NOMO-1 treated with dmso at 0.1 percent for 144 hours (cell line): ENCODE measurements at regions not wholly inside any gene's neighbourhood (a gene's known extent, or its start where the extent isn't known, plus 50 kb on each side); places are given as distances from the start of the nearest gene placed in this dataset.

Experiments used
- DNase-seq: peaks from one replicate; lab custom pipeline; 2025; ENCODE audit not compliant: unreplicated experiment; lab: John Stamatoyannopoulos, UW

GRCh38 chr6:139825935-139826374 lies 451.5 kb upstream of the CITED2 start:
- no peak for DNase-seq

GRCh38 chr6:139824864-139825263 lies 450.4 kb upstream of the CITED2 start:
- DNase-seq = no peak

- DNase-seq = no peak
Measured at GRCh38 chr6:139823808-139824126, 449.3 kb upstream of the CITED2 start.

GRCh38 chr6:139823099-139823807 lies 448.8 kb upstream of the CITED2 start:
- no peak for DNase-seq

- DNase-seq = no peak
Measured at GRCh38 chr6:139821676-139822223, 447.3 kb upstream of the CITED2 start.

GRCh38 chr6:139820210-139820609 lies 445.8 kb upstream of the CITED2 start:
- no peak for DNase-seq

GRCh38 chr6:139819776-139820175 lies 445.3 kb upstream of the CITED2 start:
- DNase-seq = no peak

- no peak for DNase-seq
Measured at GRCh38 chr6:139812939-139813338, 438.5 kb upstream of the CITED2 start.

- DNase-seq = no peak
Measured at GRCh38 chr6:139801571-139802321, 427.3 kb upstream of the CITED2 start.

- no peak for DNase-seq
Measured at GRCh38 chr6:139800837-139801236, 426.4 kb upstream of the CITED2 start.

GRCh38 chr6:139790527-139790926 lies 416.1 kb upstream of the CITED2 start:
- no peak for DNase-seq

- no peak for DNase-seq
Measured at GRCh38 chr6:139784222-139784769, 409.8 kb upstream of the CITED2 start.

- DNase-seq = no peak
Measured at GRCh38 chr6:139779988-139780774, 405.7 kb upstream of the CITED2 start.

GRCh38 chr6:139778688-139779087 lies 404.2 kb upstream of the CITED2 start:
- DNase-seq = no peak

GRCh38 chr6:139778106-139778505 lies 403.7 kb upstream of the CITED2 start:
- DNase-seq = no peak

GRCh38 chr6:139777202-139777970 lies 402.9 kb upstream of the CITED2 start:
- DNase-seq = no peak

GRCh38 chr6:139776041-139776440 lies 401.6 kb upstream of the CITED2 start:
- no peak for DNase-seq

GRCh38 chr6:139768196-139768595 lies 393.7 kb upstream of the CITED2 start:
- no peak for DNase-seq

GRCh38 chr6:139766796-139767195 lies 392.3 kb upstream of the CITED2 start:
- no peak for DNase-seq

GRCh38 chr6:139765825-139766285 lies 391.4 kb upstream of the CITED2 start:
- no peak for DNase-seq
